Activated B cell treated with CpG ODN at 0.5 μM for 24 hours (primary cell): ENCODE measurements at regions not wholly inside any gene's neighbourhood (a gene's known extent, or its start where the extent isn't known, plus 50 kb on each side); places are given as distances from the start of the nearest gene placed in this dataset.
"Not testable (repeated sequence)": the region's sequence is repeated elsewhere in the genome, so short reads cannot be mapped to it uniquely, and the experiment has no call there.

Experiments used
- ATAC-seq: fragments of 200-7000 bp; cut with Tn5 transposase; one replicate; pipeline ENCODE4 v1.10.0; 2021; ENCODE audit warnings: low read depth, mild to moderate bottlenecking, moderate library complexity
- CTCF ChIA-PET: fragments of 350-600 bp; sonication (Branson Sonifier 250); formaldehyde crosslinking; loops from one replicate; lab custom pipeline; 2021; ENCODE audit warnings: antibody characterized with exemption; lab: Charles Lee
- POLR2A ChIA-PET: fragments of 350-600 bp; sonication (Branson Sonifier 250); formaldehyde crosslinking; loops from one replicate; lab custom pipeline; 2021; ENCODE audit warnings: antibody characterized with exemption; lab: Charles Lee
- DNase-seq: peaks from one replicate; pipeline ENCODE4 v3.0.0; 2022
- H3K27ac Mint-ChIP-seq: one replicate; pipeline ENCODE4 v1.8.0; 2020; ENCODE audit warnings: mixed read lengths
- H3K27me3 Mint-ChIP-seq: one replicate; pipeline ENCODE4 v1.8.0; 2021; ENCODE audit warnings: mixed read lengths
- H3K36me3 Mint-ChIP-seq: one replicate; pipeline ENCODE4 v1.8.0; 2021; ENCODE audit warnings: low read depth, mixed read lengths
- H3K4me1 Mint-ChIP-seq: one replicate; pipeline ENCODE4 v1.8.0; 2021; ENCODE audit warnings: mixed read lengths
- H3K4me3 Mint-ChIP-seq: one replicate; pipeline ENCODE4 v1.8.0; 2020; ENCODE audit warnings: mild to moderate bottlenecking, mixed read lengths
- H3K9me3 Mint-ChIP-seq: one replicate; pipeline ENCODE4 v1.8.0; 2020; ENCODE audit warnings: mixed read lengths
- CTCF ChIP-seq: fragments of 200-600 bp; IDR thresholded peaks from one replicate; pipeline ENCODE4 v1.8.0; 2022; ENCODE audit warnings: antibody characterized with exemption, mild to moderate bottlenecking
- intact Hi-C: fragments of 100-400 bp; cut with micrococcal nuclease; formaldehyde crosslinking; loops from one replicate; pipeline ENCODE4 v1.15.1; 2024

- DNase-seq, result no peak
- no peak for ATAC-seq
- POLR2A ChIA-PET, result no interaction called here
- Mint-ChIP-seq H3K4me3 (no peak overlapping the region), H3K27me3 (no peaks in the 10 kb centered on the region), H3K27ac (no peak overlapping the region), H3K4me1 (no peaks in the 10 kb centered on the region), H3K9me3 (no peaks in the 10 kb centered on the region), H3K36me3 (no peaks in the 10 kb centered on the region)
- intact Hi-C loops, result no loop called here
- no peak for TF ChIP-seq CTCF
- CTCF ChIA-PET, result no interaction called here
Measured at GRCh38 chr12:129994634-129995033, 90.8 kb upstream of the TMEM132D start.

DNA sequence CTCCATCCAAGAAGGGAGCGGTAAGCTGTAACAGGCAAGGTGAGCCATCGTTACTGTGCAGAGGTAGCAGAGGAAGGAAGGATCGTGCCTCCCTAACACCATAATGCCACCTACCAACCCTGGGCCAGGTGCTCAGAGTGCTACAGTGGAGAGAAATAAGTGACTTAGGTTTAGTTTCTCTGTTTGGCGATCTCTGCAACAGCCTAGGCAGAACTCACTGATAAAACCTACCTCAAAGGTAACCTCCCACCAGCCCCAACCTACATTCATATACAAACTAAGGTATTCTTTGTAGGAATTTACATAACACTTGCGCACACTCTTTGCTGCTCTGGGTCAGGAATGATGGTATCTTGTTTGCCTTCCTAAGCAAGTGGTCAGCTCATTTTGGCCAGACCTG, 93.4 kb upstream of the TMEM132D start:
- ChIA-PET POLR2A (no interaction called here), CTCF (no interaction called here)
- no peaks in the 10 kb centered on the region for H3K4me1 Mint-ChIP-seq
- no peak for TF ChIP-seq CTCF
- no peak overlapping the region for H3K4me3 Mint-ChIP-seq
- DNase-seq, result no peak
- ATAC-seq, result no peak
- H3K27ac Mint-ChIP-seq, result no peak overlapping the region
- no peaks in the 10 kb centered on the region for H3K27me3 Mint-ChIP-seq
- intact Hi-C loops, result no loop called here
- H3K36me3 Mint-ChIP-seq, result no peaks in the 10 kb centered on the region
- H3K9me3 Mint-ChIP-seq, result no peaks in the 10 kb centered on the region

DNA sequence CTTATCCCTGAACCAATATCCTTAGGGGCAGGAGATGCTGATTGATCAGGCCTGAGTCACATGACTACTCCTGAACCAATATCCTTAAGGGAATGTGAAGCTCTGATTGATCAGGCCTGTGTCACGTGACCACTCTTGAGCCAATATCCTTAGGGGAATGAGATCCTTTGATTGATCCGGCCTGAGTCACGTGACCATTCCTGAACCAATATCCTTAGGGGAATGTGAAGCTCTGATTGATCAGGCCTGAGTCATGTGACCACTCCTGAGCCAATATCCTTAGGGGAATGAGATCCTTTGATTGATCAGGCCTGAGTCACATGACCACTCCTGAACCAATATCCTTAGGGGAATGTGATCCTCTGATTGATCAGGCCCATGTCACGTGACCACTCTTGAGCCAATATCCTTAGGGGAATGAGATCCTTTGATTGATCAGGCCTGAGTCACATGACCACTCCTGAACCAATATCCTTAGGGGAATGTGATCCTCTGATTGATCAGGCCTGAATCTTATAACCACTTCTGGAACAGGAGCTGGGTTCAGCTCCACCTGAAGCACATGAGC, 100.6 kb upstream of the TMEM132D start:
- H3K4me3 Mint-ChIP-seq, CTCF ChIA-PET, intact Hi-C loops: not testable (repeated sequence)

DNA sequence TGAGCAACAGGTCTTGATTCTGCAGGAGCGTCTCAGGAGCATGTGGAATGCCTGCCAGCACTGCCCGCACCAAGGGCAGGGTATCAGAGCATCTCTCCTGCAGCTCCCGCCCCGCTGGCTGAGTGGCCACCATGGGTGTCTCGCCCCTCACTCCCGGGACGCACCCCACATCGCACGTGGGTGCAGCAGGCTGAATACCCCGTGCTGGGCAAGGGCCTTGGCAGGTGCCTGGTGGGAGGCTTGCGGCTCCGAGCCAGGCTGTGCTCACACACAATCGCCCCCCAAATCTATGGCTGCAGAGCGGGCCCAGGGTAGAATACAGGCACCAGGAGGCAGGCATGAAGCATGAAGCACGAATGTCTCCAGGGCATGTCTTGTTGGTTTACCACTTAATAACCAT, 103.9 kb upstream of the TMEM132D start:
- Mint-ChIP-seq H3K4me1 (no peaks in the 10 kb centered on the region), H3K9me3 (no peaks in the 10 kb centered on the region), H3K4me3 (no peak overlapping the region), H3K36me3 (no peaks in the 10 kb centered on the region), H3K27ac (no peak overlapping the region), H3K27me3 (no peaks in the 10 kb centered on the region)
- no peak for DNase-seq
- CTCF ChIA-PET, result no interaction called here
- POLR2A ChIA-PET, result no interaction called here
- no peak for ATAC-seq
- intact Hi-C loops, result no loop called here
- no peak for TF ChIP-seq CTCF

More for the DNA sequence above, 100.6 kb upstream of the TMEM132D start:
- DNase-seq, POLR2A ChIA-PET, ATAC-seq, H3K4me1 Mint-ChIP-seq, H3K36me3 Mint-ChIP-seq, H3K9me3 Mint-ChIP-seq, H3K27me3 Mint-ChIP-seq, H3K27ac Mint-ChIP-seq: not testable (repeated sequence)

DNA sequence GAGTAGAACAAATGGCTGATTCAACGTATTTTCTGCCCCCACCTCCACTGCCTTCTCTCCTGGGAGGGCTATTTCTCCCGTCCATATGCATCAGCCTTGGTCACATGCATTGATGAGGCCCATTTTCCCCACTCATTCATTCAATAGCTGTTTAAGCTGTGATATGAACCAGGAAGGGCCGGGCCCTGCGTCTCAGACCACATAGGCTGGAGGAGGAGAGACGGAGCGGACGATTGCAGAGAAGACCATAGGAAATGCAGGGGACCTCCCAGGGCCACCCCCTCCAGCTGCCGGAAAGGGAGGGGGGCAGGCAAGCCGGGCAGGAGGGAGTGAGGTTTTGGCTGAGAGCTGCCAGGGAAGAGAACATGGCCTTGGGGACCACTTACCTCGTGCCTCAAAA, 104.4 kb upstream of the TMEM132D start:
- no peak for TF ChIP-seq CTCF
- H3K4me3 Mint-ChIP-seq, result no peak overlapping the region
- ChIA-PET POLR2A (no interaction called here), CTCF (no interaction called here)
- no peaks in the 10 kb centered on the region for H3K36me3 Mint-ChIP-seq
- ATAC-seq, result no peak
- no peaks in the 10 kb centered on the region for H3K27me3 Mint-ChIP-seq
- no peaks in the 10 kb centered on the region for H3K4me1 Mint-ChIP-seq
- intact Hi-C loops, result no loop called here
- DNase-seq, result no peak
- H3K27ac Mint-ChIP-seq, result no peak overlapping the region
- H3K9me3 Mint-ChIP-seq, result no peaks in the 10 kb centered on the region

DNA sequence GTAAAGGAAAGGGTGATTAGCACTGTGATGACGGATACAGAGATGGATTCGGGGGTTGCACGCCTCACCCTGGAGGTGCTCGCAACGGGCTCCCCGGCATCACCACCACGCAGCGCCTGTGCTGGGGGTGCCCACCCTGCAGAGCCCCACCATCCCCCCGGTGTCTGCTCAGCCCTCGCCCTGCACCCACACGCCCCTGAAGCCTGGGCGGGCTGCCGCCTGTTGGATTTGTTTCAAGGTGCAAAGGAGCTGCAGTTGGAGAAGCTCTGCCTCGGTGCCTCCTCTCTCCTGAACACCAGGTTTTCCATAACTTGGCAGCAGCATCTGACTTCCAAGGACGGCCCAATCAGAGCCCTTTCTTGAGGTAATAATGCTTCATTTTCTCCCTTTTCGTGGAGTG, 106.1 kb upstream of the TMEM132D start:
- intact Hi-C loops, result loop anchor here (5.0 kb wide), 2 partner anchors 1228 to 1748 kb away; no protein-coding TSS in a partner anchor
- DNase-seq (no peak), ATAC-seq (no peak)
- Mint-ChIP-seq H3K27me3 (peaks cover 3% of the 10 kb centered on the region), H3K9me3 (no peaks in the 10 kb centered on the region), H3K4me3 (no peak overlapping the region), H3K27ac (no peak overlapping the region), H3K4me1 (no peaks in the 10 kb centered on the region), H3K36me3 (no peaks in the 10 kb centered on the region)
- TF ChIP-seq CTCF, result no peak
- POLR2A ChIA-PET, result no interaction called here
- CTCF ChIA-PET, result no interaction called here
